ENCODE measurements at regions not wholly inside any gene's neighbourhood (a gene's known extent, or its start where the extent isn't known, plus 50 kb on each side); places are given as distances from the start of the nearest gene placed in this dataset.

DNA sequence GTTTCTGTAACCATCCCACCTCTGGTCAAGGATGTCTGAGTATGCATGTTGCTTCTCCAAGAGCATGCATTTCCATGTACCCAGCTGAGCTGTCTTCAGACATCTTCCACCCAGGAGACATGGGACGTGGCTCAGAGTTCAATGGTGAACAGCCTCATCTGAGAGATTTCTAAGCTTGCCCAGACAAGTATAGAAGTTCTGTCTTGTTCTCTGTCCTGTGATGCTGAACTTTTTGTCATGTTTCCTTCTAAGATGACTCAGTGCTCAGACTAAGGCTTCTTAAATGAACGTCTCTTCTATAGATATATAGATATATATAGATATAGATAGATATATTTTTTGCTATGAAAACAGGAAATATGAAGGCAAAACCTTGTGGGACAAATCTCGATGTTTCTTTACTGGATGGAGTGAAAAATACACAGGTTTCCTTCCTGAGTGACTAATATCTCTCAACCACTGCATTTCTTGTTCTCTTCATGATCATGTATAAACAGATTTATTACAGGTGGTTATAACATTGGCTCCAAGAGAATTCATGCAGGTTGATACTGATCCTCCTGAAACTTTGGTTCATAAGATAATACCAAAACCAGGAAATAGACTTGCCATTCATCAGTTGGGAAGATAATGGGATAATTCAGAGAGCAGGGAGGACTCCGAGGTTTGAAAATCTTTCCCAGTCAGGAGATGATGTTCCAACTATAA lies 168.2 kb downstream of the ZNF518B start:
- WGBS, 3 donors = 60 to 68% (median 64%) methylated on average over 4 of the region's 4 CpGs
- Histone ChIP-seq H3K27ac (no peak overlapping the region), H3K9me3 (no peaks in the 10 kb centered on the region), H3K36me3 (no peaks in the 10 kb centered on the region), H3K4me1 (ENCODE audit: insufficient read depth) (no peaks in the 10 kb centered on the region), H3K27me3 (no peaks in the 10 kb centered on the region), H3K4me3 (no peak overlapping the region)
- DNase-seq = no peak
- intact Hi-C loops (cut with DNase I) = no loop called here
- TF ChIP-seq POLR2A (IDR thresholded peaks at IDR 0.05) (no peak), EP300 (IDR thresholded peaks at IDR 0.05) (no peak)
- TF ChIP-seq, protein P1, sequence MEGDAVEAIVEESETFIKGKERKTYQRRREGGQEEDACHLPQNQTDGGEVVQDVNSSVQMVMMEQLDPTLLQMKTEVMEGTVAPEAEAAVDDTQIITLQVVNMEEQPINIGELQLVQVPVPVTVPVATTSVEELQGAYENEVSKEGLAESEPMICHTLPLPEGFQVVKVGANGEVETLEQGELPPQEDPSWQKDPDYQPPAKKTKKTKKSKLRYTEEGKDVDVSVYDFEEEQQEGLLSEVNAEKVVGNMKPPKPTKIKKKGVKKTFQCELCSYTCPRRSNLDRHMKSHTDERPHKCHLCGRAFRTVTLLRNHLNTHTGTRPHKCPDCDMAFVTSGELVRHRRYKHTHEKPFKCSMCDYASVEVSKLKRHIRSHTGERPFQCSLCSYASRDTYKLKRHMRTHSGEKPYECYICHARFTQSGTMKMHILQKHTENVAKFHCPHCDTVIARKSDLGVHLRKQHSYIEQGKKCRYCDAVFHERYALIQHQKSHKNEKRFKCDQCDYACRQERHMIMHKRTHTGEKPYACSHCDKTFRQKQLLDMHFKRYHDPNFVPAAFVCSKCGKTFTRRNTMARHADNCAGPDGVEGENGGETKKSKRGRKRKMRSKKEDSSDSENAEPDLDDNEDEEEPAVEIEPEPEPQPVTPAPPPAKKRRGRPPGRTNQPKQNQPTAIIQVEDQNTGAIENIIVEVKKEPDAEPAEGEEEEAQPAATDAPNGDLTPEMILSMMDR (IDR thresholded peaks at IDR 0.05) = no peak

DNA sequence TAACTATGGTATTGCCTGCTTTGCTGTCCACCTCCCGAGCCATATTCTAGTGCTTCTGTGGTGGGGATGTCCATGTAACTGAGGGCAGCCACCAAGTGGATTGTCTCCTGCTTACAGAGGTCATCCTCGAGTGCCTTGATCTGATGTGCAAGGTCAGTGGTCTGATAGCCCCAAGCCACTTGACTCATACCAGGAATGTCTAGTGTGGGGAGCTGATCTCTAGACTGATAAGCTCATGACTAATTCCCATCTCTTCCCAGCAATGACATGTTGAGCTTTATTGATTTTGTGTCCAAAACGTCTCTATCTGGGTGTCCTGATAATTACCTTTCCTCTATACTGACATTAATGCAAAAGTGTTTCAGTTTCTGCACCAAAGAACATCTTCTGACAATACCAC lies 168.4 kb upstream of the WDR1 start:
- Histone ChIP-seq H3K4me3 (no peak overlapping the region), H3K27me3 (no peaks in the 10 kb centered on the region), H3K27ac (no peak overlapping the region), H3K4me1 (ENCODE audit: insufficient read depth) (no peaks in the 10 kb centered on the region), H3K9me3 (no peaks in the 10 kb centered on the region), H3K36me3 (no peaks in the 10 kb centered on the region)
- intact Hi-C loops (cut with DNase I) = no loop called here
- WGBS, 3 donors = 47 to 53% (median 48%) methylated on average over 3 of the region's 3 CpGs
- no peak for DNase-seq
- TF ChIP-seq, protein P1 (IDR thresholded peaks at IDR 0.05) = no peak
- no peak for TF ChIP-seq EP300 (IDR thresholded peaks at IDR 0.05)
- TF ChIP-seq POLR2A (IDR thresholded peaks at IDR 0.05) = no peak

- TF ChIP-seq, protein P1 (IDR thresholded peaks at IDR 0.05) = no peak
- TF ChIP-seq EP300 (IDR thresholded peaks at IDR 0.05) (no peak), POLR2A (IDR thresholded peaks at IDR 0.05) (no peak)
- Histone ChIP-seq H3K4me3 (no peak overlapping the region), H3K36me3 (no peaks in the 10 kb centered on the region), H3K9me3 (no peaks in the 10 kb centered on the region), H3K27ac (no peak overlapping the region), H3K27me3 (no peaks in the 10 kb centered on the region), H3K4me1 (ENCODE audit: insufficient read depth) (no peaks in the 10 kb centered on the region)
- 66 to 80% (median 69%) methylated on average over 2 of the region's 2 CpGs for WGBS, 3 donors
- DNase-seq = no peak
- intact Hi-C loops (cut with DNase I) = no loop called here
These were observed 167.2 kb upstream of the WDR1 start for GRCh38 chr4:10283761-10284160.

GRCh38 chr4:10281996-10282395 lies 165.4 kb upstream of the WDR1 start:
- Histone ChIP-seq H3K27ac (no peak overlapping the region), H3K36me3 (no peaks in the 10 kb centered on the region), H3K27me3 (no peaks in the 10 kb centered on the region), H3K4me3 (no peak overlapping the region), H3K4me1 (ENCODE audit: insufficient read depth) (no peaks in the 10 kb centered on the region), H3K9me3 (no peaks in the 10 kb centered on the region)
- TF ChIP-seq, protein P1 (IDR thresholded peaks at IDR 0.05) = no peak
- TF ChIP-seq POLR2A (IDR thresholded peaks at IDR 0.05) = no peak
- TF ChIP-seq EP300 (IDR thresholded peaks at IDR 0.05) = no peak
- no peak for DNase-seq
- 39 to 69% (median 61%) methylated on average over 3 of the region's 3 CpGs for WGBS, 3 donors
- intact Hi-C loops (cut with DNase I) = no loop called here

All from ovary (tissue), 7 donors.